SK-N-SH (cell line): ENCODE measurements at regions not wholly inside any gene's neighbourhood (a gene's known extent, or its start where the extent isn't known, plus 50 kb on each side); places are given as distances from the start of the nearest gene placed in this dataset.

Experiments
- CTCF ChIP-seq: fragments of 200-600 bp; sonication (generic); IDR thresholded peaks from 2 replicates; pipeline ENCODE4 v1.6.1; 2017; ENCODE audit warnings: antibody characterized with exemption, mild to moderate bottlenecking, moderate library complexity
- GABPA ChIP-seq: IDR thresholded peaks from 2 replicates; pipeline ENCODE4 v1.4.0; 2012; ENCODE audit warnings: low read depth, mild to moderate bottlenecking
- GATA2 ChIP-seq: sonication (generic); formaldehyde crosslinking; IDR thresholded peaks from 2 replicates; pipeline ENCODE4 v1.5.0; 2020; ENCODE audit warnings: mild to moderate bottlenecking, missing genetic modification reagents
- MXI1 ChIP-seq: IDR thresholded peaks from 2 replicates; pipeline ENCODE4 v1.6.1; 2012; ENCODE audit warnings: mild to moderate bottlenecking, low read depth, low read length, improper control_type of control experiment
- SIN3A ChIP-seq: IDR thresholded peaks from 2 replicates; pipeline ENCODE4 v1.6.1; 2012; ENCODE audit warnings: low read depth, mild to moderate bottlenecking, low read length, moderate library complexity, borderline replicate concordance
- TAF1 ChIP-seq: IDR thresholded peaks from 2 replicates; pipeline ENCODE4 v1.6.1; 2012; ENCODE audit warnings: low read depth, mild to moderate bottlenecking, low read length, moderate library complexity, borderline replicate concordance
- USF2 ChIP-seq: fragments of 150-350 bp; IDR thresholded peaks from 2 replicates; pipeline ENCODE4 v1.6.1; 2017; ENCODE audit warnings: antibody characterized with exemption, low read length, low read depth, borderline replicate concordance

- no peak for TF ChIP-seq CTCF
- no peak for TF ChIP-seq TAF1
- no peak for TF ChIP-seq USF2
- TF ChIP-seq GATA2 = no peak
- TF ChIP-seq GABPA = no peak
- TF ChIP-seq SIN3A = no peak
- no peak for TF ChIP-seq MXI1
Observed at GRCh38 chr3:29156086-29156715, 124.7 kb upstream of the RBMS3 start.
